Umbilical cord (tissue), 1 donor: ENCODE measurements at regions not wholly inside any gene's neighbourhood (a gene's known extent, or its start where the extent isn't known, plus 50 kb on each side); places are given as distances from the start of the nearest gene placed in this dataset.
A peak's percentile ranks its signal among the peaks of the same experiment; 100 is the strongest.
"Not testable (repeated sequence)": the region's sequence is repeated elsewhere in the genome, so short reads cannot be mapped to it uniquely, and the experiment has no call there.

Experiments
- DNase-seq: peaks from one replicate; pipeline ENCODE4 v3.0.0-alpha.2; 2015; ENCODE audit warnings: low spot score

- DNase-seq: no peak
Observed at GRCh38 chr9:88596376-88596775, 61.4 kb downstream of the NXNL2 start.

- no peak for DNase-seq
Observed at GRCh38 chr9:88604836-88605511, 70.0 kb downstream of the NXNL2 start.

- DNase-seq: peak; percentile 82
Observed at GRCh38 chr9:88605512-88606362, 70.8 kb downstream of the NXNL2 start.

- DNase-seq: no peak
Observed at GRCh38 chr9:88614359-88614758, 79.4 kb downstream of the NXNL2 start.

- DNase-seq: no peak
Observed at GRCh38 chr9:88623698-88624097, 88.7 kb downstream of the NXNL2 start.

GRCh38 chr9:88628114-88628513 is 93.1 kb downstream of the NXNL2 start:
- no peak for DNase-seq

GRCh38 chr9:88628811-88629210 is 93.8 kb downstream of the NXNL2 start:
- no peak for DNase-seq

GRCh38 chr9:88630574-88630973 is 95.6 kb downstream of the NXNL2 start:
- not testable (repeated sequence) for DNase-seq

GRCh38 chr9:88635151-88635550 is 100.2 kb downstream of the NXNL2 start:
- DNase-seq: no peak

- DNase-seq: no peak
Observed at GRCh38 chr9:88641456-88642240, 106.7 kb downstream of the NXNL2 start.

- DNase-seq: no peak
Observed at GRCh38 chr9:88642336-88642735, 107.4 kb downstream of the NXNL2 start.

GRCh38 chr9:88643931-88644330 is 109.0 kb downstream of the NXNL2 start:
- no peak for DNase-seq

- peak; percentile 39 for DNase-seq
Observed at GRCh38 chr9:88645172-88645878, 110.3 kb downstream of the NXNL2 start.

GRCh38 chr9:88645879-88646199 is 110.9 kb downstream of the NXNL2 start:
- DNase-seq: no peak

- DNase-seq: no peak
Observed at GRCh38 chr9:88646539-88647300, 111.7 kb downstream of the NXNL2 start.

- DNase-seq: peak; percentile 76
Observed at GRCh38 chr9:88651682-88652633, 117.0 kb downstream of the NXNL2 start.

- DNase-seq: no peak
Observed at GRCh38 chr9:88652876-88653275, 117.9 kb downstream of the NXNL2 start.

GRCh38 chr9:88653406-88653805 is 118.4 kb downstream of the NXNL2 start:
- DNase-seq: no peak

GRCh38 chr9:88653911-88654310 is 118.9 kb downstream of the NXNL2 start:
- no peak for DNase-seq

GRCh38 chr9:88657893-88658292 is 122.9 kb downstream of the NXNL2 start:
- DNase-seq: peak; percentile 38
